Fibroblast of skin of right quadriceps (primary cell): ENCODE measurements at regions not wholly inside any gene's neighbourhood (a gene's known extent, or its start where the extent isn't known, plus 50 kb on each side); places are given as distances from the start of the nearest gene placed in this dataset.

Experiments used
- DNase-seq: peaks from one replicate; pipeline ENCODE4 v3.0.0-alpha.2; 2013

DNA sequence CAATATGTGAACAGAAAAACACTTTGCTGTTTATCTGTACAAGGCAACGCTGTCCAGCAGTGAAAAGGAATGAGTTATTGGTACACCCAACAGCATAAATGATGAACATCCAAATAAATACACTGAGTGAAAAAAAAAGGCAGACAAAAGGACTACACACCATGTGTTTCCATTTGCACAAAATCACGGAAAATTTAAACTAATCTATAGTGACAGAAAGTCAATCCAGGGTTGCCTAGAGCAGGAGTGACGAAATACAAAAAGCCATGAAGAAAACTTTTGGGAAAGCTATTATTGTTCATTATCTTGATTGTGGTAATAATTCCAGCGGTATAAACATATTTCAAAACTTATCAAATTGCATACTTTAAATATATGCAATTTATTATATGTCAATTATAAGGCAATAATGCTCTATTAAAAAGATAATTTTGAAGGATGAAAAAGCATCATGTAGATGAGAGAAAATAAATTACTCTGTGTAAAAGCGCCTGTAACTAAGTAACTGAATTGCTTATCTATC is 578.0 kb upstream of the TMEM132C start:
- DNase-seq: no peak

DNA sequence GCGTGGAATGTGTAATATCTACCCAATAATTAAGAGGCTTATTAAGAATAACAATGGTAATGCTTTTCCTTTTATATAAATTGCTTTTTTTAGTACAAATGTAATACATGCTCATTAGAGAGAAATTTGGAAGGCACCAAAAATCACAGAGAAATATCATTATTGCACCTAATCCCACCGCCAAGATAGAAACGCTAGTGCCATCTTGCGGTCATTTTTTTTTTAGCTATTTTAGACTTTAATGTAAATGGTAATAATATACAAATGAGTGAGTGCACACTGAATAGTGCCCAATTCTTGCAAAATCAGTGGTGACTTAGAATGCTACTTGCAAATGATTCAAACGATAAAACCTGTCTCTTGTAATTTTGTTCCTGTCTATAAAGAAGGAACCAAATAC is 576.8 kb upstream of the TMEM132C start:
- DNase-seq: no peak

DNA sequence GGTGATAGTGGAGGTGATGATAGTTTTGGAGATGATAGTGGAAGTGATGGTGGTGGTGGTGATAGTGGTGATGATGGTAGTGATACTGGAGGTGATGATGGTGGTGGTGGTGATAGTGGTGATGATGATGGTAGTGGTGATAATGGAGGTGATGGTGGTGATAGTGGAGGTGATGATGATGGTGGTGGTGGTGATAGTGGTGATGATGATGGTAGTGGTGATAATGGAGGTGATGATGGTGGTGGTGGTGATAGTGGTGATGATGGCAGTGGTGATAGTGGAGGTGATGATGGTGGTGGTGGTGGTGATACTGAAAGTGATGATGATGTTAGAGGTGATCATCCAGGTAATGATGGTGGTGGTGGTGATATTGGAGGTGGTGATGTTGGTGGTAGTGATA is 570.0 kb upstream of the TMEM132C start:
- DNase-seq: no peak

DNA sequence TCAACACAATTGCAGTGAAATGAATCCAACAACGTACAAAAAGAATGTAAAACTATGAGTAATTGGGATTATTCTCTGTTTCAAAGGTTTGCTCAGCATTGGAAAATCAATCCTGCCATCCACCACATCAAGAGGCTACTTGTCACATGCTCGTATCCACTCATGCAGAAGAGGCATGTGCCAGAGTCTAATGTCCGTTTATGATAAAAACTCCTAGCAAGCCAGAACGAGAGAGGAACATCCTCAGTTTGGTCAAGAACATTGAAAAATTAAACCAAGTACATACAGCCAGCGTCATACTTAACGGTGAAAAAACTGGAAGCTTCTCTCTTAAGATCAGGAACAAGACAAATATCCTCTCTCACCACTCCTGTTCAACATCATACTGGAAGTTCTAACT is 563.9 kb upstream of the TMEM132C start:
- DNase-seq: no peak

DNA sequence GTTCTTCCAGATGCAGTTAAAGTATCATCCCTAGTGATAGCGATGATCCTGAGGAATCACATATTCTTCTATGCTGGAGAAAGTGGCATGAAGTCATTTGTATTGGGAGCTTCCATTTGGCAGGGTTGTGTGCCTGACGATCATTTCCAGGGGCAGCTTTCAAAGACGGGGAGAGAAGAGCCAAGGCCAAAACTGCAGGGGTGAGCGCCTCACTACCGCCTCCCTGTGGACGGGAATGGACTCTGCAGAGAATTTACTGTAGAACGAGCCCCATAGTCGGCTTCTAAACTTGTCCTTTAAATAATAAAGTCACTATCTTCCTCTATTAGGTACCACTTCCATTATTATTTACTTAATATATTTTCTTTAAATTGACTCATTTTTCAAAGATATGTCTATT is 555.9 kb upstream of the TMEM132C start:
- no peak for DNase-seq

DNA sequence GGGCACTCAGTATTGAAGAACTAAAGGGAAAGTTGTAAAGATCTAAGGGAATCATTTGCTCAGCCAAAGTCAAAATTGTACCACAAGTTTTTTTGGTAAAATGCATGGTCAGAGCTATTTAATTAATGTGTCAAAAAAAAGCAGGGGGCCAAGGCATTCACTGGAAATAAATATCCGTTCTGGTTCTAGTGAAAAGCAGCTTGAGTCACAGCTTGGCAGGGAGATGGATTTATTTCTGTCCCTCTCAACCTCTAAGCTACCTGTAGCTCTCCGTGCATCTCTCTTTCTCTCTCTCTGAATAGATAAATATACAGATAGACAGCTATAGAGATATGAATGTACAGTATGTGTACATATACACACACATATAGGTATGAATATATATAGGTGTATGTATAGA is 554.4 kb upstream of the TMEM132C start:
- DNase-seq: no peak

DNA sequence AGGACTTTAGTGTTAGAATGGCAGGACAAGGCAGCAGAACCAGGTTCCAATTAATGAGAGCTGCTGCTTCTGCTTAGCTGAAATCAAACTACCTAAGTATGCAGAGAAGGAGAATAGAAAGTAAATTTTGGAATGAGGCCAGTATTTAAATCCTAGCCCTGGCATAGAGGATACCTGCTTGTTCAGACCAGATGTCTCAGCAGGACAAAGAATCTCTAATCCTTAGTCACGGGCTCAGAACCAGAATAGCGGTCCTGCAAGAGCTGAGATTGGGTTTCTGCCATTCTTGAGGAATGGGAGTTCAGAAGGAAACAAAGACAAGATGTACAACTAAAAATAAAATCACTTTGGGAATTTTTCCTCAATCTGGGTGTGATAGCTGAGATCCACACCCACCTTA is 550.8 kb upstream of the TMEM132C start:
- no peak for DNase-seq

DNA sequence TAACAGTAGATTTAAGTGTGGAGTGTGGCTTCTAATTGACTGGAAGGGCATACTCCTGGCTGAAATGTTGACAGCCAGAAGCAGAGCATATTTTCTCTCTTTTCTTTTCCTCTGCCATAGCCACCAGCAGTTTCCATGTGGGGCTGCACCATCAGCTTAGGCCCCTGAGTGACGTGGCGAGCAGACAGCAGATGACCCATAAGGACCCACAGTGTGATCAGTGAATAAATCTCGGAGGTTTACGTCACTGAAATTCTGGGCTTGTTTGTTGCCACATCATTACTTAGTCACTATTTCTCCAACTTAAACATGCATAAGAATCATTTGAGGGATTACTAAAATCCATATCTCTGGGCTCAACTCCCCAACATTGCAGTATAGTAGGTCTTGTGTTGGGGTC is 549.7 kb upstream of the TMEM132C start:
- peak; percentile 10 for DNase-seq

DNA sequence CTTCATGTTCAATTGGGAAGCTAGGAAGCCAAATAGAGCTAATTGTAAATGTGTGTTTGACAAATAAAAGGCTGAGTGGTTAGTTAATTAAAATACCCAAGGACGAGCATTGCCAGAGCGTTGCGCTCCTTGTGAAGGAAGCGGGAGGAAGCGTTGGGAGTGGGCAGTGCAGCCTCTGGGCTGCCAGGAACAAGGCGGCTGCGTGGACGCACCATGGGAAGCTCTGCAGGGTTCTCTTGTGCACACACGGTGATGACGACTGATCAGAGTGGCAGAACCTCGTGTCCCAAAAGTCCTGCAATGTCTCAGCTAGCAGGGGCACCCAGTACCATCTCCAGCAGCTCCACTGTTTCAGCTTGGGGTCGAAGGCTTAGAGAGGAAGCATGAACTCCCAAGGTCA is 546.6 kb upstream of the TMEM132C start:
- DNase-seq: no peak

DNA sequence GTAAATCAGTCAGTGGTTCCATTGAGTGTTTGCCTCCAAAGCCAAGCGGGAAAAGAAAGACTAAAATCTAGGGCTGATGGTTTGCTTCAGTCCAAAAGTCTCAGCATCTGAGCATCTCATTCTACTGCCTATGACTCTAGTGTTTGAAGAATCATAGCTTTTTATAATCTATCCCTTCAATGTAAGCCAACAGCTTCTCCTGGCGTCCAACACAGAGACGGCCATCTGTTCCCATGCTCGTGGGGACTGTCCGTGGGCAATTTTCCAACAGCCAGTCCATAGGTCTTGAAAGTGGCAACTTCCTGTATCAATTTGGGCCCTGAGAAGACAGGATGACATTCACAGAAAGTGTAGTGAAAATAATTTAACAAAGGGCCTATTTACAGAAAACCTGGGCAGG is 544.4 kb upstream of the TMEM132C start:
- DNase-seq: no peak

DNA sequence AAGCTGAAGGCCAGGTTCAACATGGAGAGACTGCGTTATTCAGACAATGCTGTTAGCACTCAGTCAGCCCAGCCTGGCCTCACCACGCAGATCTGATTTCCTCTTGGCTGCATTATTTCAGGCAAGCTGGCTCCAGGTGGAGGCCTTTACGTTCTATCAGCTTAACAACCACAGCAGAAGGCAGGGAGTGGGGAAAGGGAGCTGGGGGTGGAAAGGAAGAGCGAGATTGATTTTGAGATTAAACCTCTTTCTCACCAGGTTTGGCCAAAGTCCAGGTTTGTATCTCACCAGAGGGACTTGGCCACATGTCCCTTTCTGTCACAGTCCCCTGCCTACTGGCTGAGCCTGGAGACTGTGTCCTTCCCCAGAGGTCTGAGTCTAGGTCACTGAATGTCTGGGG is 543.7 kb upstream of the TMEM132C start:
- no peak for DNase-seq

DNA sequence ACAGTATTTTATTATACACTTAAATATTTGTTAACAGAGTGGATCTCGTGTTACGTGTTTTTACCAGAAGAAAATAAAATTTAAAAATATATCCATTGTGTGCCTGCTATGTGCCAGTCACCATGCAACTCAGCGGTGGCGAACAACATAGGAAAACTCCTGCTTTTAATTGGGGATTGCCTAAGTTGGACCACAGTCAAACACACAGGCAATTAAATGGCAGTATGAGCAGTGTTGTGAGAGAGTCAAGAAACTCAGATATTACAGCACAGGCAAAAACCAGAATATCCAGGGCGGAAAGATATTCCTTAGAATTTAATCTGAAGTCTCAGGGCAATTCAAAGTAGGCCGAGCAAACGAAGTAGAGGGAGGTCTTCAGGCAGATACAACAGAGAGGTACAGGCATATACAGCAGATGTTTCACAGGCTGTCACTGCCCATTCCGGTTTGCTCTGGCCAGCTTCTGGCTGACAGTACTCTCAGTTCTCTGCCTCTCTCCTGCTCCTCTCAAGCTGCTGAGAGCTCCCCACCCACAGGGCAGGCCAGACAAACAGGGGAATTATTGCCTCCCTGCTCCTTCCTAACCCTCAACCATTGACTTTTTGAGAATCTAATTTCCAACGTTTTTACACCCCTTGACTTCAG is 540.2 kb upstream of the TMEM132C start:
- no peak for DNase-seq

DNA sequence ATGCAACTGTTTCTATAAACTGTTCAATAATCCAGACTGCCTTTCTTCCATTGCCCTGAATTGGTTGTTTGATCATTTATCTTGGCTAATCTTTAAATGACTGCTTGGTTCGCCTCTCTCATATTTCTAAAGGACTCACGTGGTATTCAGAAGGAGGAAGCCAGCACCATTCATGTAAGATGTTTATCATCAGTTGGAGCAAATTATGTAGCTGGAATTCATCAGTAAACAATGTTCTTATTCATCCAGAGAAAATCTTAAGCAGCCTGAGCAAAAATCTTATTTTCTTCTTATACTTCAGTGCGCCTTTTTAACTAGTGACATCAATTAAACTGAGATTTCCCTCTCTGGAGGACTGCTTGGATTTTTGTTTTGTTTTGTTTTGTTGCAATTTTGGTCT is 538.7 kb upstream of the TMEM132C start:
- DNase-seq: peak; percentile 11

DNA sequence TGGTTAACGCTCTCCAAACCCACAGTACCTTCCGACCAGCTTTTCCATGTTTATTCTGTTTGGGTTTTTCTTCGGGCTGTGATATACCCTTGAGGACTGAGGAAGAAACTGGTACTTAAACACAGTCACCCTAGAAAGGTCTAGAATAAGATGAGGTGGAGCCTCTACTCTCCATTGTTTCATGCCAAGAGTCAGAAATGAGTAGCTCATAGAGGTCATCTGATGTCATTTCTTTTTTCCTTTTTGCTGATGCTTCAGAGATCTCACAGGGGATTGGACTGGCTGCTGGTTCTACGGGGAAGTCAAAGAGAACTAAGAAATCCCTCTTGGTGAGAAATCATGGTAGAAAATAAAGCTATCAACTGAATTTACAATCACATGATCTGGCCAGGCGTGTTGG is 538.2 kb upstream of the TMEM132C start:
- DNase-seq: no peak

DNA sequence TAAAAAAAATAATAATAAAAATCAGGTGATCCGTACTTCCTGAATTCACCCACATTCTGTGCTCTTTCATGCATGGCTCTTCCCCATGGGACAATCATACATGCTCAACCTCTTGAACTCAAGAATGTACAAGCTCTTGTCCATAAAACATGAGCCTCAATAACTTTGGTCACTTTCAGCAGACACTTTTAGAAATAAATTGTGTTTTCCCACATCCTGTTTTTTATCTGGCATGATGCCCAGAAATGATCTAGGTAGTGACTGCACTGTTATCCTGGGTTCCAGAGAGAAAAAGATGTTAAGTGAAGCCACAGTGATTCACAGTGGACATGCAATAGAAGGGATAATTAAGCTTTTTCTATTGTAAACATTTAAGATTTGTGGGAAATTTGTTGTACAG is 537.6 kb upstream of the TMEM132C start:
- DNase-seq: peak; percentile 69

DNA sequence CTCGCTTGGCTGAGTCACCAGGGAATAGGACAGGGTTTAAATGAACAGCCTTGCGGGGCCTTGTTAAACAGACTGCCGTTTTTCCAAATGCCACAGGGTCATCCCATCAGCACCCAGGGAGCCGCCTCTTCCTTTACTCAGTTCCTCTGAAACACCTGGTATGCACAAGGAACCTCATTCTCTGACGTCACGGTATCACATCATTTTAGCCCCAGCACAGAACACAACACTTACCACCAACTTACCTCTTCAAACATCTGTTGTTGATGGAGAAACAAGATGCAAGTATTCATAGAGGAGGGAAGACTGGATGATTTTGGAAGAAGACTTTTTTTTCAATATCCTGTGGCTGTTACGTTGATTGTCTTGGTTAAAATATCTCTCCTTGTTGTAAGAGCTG is 535.3 kb upstream of the TMEM132C start:
- DNase-seq: no peak

DNA sequence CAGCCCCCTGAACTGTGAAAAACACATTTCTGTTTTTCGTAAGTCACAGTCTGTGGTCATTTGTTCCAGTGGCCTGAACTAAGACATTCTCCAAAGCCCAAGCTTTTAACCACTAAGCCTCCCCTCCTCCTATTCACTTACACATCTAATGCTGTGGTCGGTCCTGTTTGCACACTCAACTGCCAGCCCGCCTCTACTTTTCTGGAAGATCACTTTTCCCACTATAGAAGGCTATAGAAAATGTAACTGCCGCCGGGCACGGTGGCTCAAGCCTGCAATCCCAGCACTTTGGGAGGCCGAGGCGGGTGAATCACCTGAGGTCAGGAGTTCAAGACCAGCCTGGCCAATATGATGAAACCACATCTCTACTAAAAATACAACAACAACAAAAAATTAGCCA is 524.7 kb upstream of the TMEM132C start:
- DNase-seq: no peak

DNA sequence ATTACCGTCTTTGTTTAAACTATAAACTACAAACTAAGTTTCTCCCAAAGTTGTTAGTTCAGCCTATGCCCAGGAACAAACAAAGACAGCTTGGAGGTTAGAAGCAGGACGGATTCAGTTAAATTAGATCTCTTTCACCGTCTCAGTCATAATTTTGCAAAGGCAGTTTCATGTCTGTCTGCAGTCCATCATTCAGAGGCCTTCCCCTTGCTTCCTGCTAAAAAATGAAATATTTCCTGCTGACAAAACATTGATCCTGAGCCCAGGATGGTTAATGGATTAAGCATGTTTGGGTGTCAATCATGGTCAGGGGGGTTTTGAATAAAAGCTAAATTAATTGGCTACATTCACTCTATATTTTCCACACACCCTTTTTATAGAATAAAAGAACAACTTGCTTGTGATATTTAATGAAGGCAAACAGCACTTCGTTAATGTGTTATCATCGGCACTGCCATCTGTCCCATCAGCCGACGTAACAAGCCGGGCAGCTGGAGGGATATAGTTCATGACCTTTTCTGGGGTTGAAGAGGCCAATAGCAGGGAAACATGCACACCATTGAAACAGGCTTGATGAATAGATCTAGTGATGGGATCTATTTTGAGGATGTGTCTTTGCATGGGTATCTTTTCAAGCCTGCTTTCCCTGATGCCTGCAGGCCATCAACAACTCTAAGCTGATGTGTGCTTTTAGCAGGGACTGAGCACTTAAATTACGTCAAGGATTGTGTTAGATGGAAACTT is 521.3 kb upstream of the TMEM132C start:
- DNase-seq: peak; percentile 28

DNA sequence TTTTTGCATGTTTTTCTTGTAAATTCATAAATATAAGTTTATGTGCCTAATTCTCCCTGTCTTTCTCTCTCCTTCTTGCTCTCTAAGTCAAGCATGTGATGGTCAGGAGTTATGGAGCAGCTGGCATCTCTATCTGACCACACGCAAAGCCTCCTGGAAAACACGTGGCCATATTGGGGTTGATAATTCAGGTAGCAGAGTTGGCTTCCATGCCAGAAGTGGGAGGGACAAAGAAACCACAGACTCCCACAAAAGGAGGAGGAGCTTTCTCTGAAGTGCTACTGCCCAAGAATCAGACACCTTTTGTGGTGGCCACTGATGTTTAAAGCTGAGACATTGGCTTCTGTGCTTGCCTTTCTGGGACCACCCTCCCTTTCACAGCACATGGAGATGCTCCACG is 517.6 kb upstream of the TMEM132C start:
- no peak for DNase-seq

DNA sequence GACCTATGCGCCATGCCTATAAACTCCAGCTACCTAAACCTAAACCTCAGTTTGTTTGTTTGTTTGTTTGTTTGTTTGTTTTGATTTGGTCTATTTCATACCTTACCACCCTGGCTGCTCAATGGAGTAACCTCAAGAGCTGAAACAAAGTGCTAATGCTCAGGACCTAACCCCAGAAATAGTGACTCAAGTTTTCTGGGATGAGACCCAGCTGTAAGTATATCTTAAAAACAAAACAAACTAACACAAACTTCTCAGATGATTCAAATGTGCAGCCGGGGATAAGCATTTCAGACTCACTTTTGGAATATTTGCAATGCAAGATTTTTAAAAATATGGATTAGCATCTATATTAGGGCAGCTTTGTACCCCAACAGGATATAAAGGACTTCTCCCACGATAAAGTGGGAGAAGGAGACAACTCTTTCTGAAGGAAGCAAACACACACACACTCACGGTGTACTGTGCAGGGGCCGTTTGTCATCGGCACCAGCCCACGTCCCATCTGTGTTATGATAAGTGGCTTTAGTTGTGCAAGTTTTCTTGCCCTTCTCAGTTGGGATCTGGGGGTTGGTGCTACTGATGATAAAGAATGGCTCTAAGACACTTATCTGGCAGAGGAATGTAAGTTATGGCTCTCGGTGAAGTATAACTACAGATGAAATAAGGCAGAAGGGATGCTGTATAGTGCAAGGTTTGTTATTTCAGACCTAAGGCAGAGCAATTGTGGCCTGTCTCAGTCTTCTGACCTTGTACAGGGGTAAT is 516.7 kb upstream of the TMEM132C start:
- DNase-seq: no peak

DNA sequence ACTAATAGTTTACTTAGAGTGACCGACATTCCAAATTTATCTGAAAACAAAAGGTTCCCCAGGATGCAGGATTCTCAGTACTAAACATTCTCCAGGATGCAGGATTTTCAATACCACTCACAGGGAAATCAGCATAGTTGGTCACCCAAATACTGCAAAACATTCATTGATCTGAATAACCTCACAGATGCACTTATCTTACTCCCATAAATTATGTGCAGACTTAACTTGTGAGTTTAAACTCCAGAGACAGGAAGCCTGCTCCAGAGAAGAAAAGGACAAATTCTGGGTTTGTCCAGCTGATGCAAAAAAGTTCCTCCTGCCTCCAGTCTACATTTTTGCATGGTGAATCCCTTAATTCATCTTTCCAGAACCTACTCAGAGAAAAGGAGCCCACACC is 514.2 kb upstream of the TMEM132C start:
- no peak for DNase-seq

DNA sequence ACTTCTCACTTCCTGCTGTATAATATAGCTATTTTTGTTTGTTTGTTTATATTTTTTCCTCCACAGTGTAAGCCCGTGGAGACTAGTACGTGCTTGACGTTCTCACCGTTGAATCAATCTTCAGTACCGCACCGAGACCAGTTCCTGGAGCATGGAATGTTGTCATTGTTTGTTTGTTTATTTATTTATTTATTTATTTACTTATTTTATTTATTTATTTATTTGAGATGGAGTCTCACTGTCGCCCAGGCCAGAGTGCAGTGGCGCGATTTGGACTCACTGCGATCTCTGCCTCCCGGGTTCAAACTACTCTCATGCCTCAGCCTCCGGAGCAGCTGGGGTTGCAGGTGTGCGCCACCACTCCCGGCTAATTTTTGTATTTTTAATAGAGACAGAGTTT is 506.6 kb upstream of the TMEM132C start:
- DNase-seq: no peak

DNA sequence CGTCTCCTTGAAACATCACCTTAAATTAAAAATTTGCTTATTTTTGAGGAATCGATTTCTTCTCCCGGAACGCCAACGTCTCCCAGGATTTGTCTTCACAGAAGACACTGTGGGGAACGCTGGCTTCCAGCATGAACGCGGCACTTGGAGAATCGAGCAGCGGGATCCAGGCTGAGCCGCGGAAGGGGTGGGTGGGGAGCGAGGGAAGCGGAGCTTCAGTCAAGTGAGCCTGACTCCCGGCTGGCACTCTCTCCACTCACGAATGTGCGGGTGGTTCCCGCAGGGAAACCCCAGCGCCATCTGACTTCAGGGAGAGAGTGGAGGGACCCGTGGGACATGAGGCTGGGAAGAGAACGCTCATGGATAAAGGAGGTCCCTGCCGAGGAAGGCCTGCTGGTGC is 506.0 kb upstream of the TMEM132C start:
- no peak for DNase-seq

DNA sequence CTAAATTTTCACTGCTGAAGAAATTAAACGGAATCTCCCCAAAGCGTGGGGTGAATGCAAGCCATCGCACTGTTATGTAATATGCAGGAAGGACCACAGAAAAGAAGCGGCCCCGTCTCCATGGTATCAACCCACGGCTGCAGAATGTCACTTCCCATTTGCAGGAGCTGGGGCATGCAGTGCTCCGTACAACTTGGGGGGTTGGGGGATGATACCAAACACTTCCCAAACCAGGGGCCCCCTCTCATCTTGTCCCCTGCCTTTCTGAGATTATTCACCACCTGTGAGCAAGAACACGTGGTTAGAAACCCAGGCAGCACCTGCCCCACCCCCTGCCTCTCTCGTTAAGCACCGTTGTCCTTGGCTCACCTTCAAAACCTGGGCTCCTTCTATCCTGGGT is 505.1 kb upstream of the TMEM132C start:
- no peak for DNase-seq
